OCI-LY3 (cell line): ENCODE measurements at regions not wholly inside any gene's neighbourhood (a gene's known extent, or its start where the extent isn't known, plus 50 kb on each side); places are given as distances from the start of the nearest gene placed in this dataset.

Experiments
- H2AFZ ChIP-seq: fragments of 200-600, 300-600 bp; shearing (Covaris generic); 2 replicates; pipeline ENCODE4 v1.6.0; 2014; ENCODE audit warnings: antibody characterized with exemption, low read depth, low read length
- H3K27ac ChIP-seq: fragments of 200-600, 300-600 bp; sonication (generic); 2 replicates; pipeline ENCODE4 v1.5.1; 2014; ENCODE audit warnings: mild to moderate bottlenecking, low read length, moderate library complexity, mixed read lengths
- H3K27me3 ChIP-seq: fragments of 200-600, 300-600 bp; sonication (generic); 2 replicates; pipeline ENCODE4 v1.6.1; 2014; ENCODE audit warnings: low read depth, low read length, mixed read lengths
- H3K36me3 ChIP-seq: fragments of 200-600, 300-600 bp; sonication (generic); replicated peaks from 2 replicates; pipeline ENCODE3; 2014; ENCODE audit warnings: low read depth, low read length, mixed read lengths
- H3K4me1 ChIP-seq: fragments of 300-600, 200-600 bp; sonication (generic); 2 replicates; pipeline ENCODE4 v1.6.1; 2014; ENCODE audit warnings: low read length, mixed read lengths
- H3K4me2 ChIP-seq: fragments of 200-600, 300-600 bp; sonication (generic); 2 replicates; pipeline ENCODE4 v1.6.1; 2014; ENCODE audit warnings: low read length, mixed read lengths
- H3K4me3 ChIP-seq: fragments of 300-600, 200-600 bp; sonication (generic); 2 replicates; pipeline ENCODE4 v1.5.1; 2014; ENCODE audit warnings: antibody characterized with exemption, mild to moderate bottlenecking, low read length, moderate library complexity
- H3K79me2 ChIP-seq: fragments of 300-600, 200-600 bp; shearing (Covaris generic); 2 replicates; pipeline ENCODE4 v1.6.1; 2014; ENCODE audit warnings: mild to moderate bottlenecking, low read length, mixed read lengths
- H3K9ac ChIP-seq: fragments of 300-600, 200-600 bp; shearing (Covaris generic); 2 replicates; pipeline ENCODE4 v1.6.0; 2014; ENCODE audit warnings: mild to moderate bottlenecking, low read length, moderate library complexity
- H3K9me3 ChIP-seq: fragments of 200-600, 300-600 bp; shearing (Covaris generic); 2 replicates; pipeline ENCODE4 v1.6.1; 2014; ENCODE audit warnings: low read length, mixed read lengths; ENCODE audit not compliant: insufficient read depth
- H4K20me1 ChIP-seq: fragments of 200-600, 300-600 bp; sonication (generic); 2 replicates; pipeline ENCODE4 v1.6.1; 2016; ENCODE audit warnings: low read length, mixed read lengths; ENCODE audit not compliant: insufficient read depth
- CTCF ChIP-seq: fragments of 200-600, 300-600 bp; sonication (generic); IDR thresholded peaks from 2 replicates; pipeline ENCODE4 v1.5.1; 2014; ENCODE audit warnings: antibody characterized with exemption, low read length, low read depth
- EZH2phosphoT487 ChIP-seq: fragments of 200-600 bp; shearing (Covaris generic); IDR thresholded peaks from 2 replicates; pipeline ENCODE4 v1.6.1; 2018; ENCODE audit warnings: antibody characterized with exemption, mixed run types, low read depth

- no peak for TF ChIP-seq EZH2phosphoT487
- no peak for TF ChIP-seq CTCF
- no peaks in the 10 kb centered on the region for H3K9me3 ChIP-seq
- H2AFZ ChIP-seq: no peak overlapping the region
- H3K79me2 ChIP-seq: no peaks in the 10 kb centered on the region
- no peak overlapping the region for H3K4me3 ChIP-seq
- no peak overlapping the region for H3K27ac ChIP-seq
- H3K27me3 ChIP-seq: no peaks in the 10 kb centered on the region
- no peaks in the 10 kb centered on the region for H3K36me3 ChIP-seq
- no peaks in the 10 kb centered on the region for H4K20me1 ChIP-seq
- no peak overlapping the region for H3K9ac ChIP-seq
- no peaks in the 10 kb centered on the region for H3K4me1 ChIP-seq
- H3K4me2 ChIP-seq: no peak overlapping the region
Observed at GRCh38 chr9:102209176-102209575, 470.7 kb upstream of the GRIN3A start.

- H3K36me3 ChIP-seq: no peaks in the 10 kb centered on the region
- TF ChIP-seq CTCF (no peak), EZH2phosphoT487 (no peak)
- H3K27ac ChIP-seq: no peak overlapping the region
Observed at GRCh38 chr9:102206432-102206831, 468.0 kb upstream of the GRIN3A start.

GRCh38 chr9:102205251-102205650 is 466.8 kb upstream of the GRIN3A start:
- Histone ChIP-seq H3K4me3 (no peak overlapping the region), H2AFZ (no peak overlapping the region), H4K20me1 (no peaks in the 10 kb centered on the region), H3K36me3 (no peaks in the 10 kb centered on the region), H3K27ac (no peak overlapping the region), H3K27me3 (no peaks in the 10 kb centered on the region), H3K9ac (no peak overlapping the region), H3K9me3 (no peaks in the 10 kb centered on the region), H3K4me2 (no peak overlapping the region), H3K4me1 (no peaks in the 10 kb centered on the region), H3K79me2 (no peaks in the 10 kb centered on the region)
- TF ChIP-seq CTCF: no peak
- no peak for TF ChIP-seq EZH2phosphoT487

More at GRCh38 chr9:102206432-102206831, 468.0 kb upstream of the GRIN3A start:
- Histone ChIP-seq H3K4me1 (no peaks in the 10 kb centered on the region), H3K9me3 (no peaks in the 10 kb centered on the region), H4K20me1 (no peaks in the 10 kb centered on the region), H3K27me3 (no peaks in the 10 kb centered on the region), H3K9ac (no peak overlapping the region), H3K4me2 (no peak overlapping the region), H2AFZ (no peak overlapping the region), H3K4me3 (no peak overlapping the region), H3K79me2 (no peaks in the 10 kb centered on the region)

GRCh38 chr9:102202126-102202525 is 463.7 kb upstream of the GRIN3A start:
- Histone ChIP-seq H2AFZ (no peak overlapping the region), H4K20me1 (no peaks in the 10 kb centered on the region), H3K9ac (no peak overlapping the region), H3K4me3 (no peak overlapping the region), H3K27ac (no peak overlapping the region), H3K79me2 (no peaks in the 10 kb centered on the region), H3K4me2 (no peak overlapping the region), H3K4me1 (no peaks in the 10 kb centered on the region), H3K9me3 (no peaks in the 10 kb centered on the region), H3K36me3 (no peaks in the 10 kb centered on the region), H3K27me3 (no peaks in the 10 kb centered on the region)
- TF ChIP-seq EZH2phosphoT487: no peak
- no peak for TF ChIP-seq CTCF
